GM12878 (cell line): ENCODE measurements at regions not wholly inside any gene's neighbourhood (a gene's known extent, or its start where the extent isn't known, plus 50 kb on each side); places are given as distances from the start of the nearest gene placed in this dataset.

Source experiments
- ATAC-seq: fragments of 200-7000 bp; cut with Tn5 transposase; 3 replicates; pipeline ENCODE4 v1.9.1; 2020; ENCODE audit warnings: mild to moderate bottlenecking, moderate library complexity
- BruUV-seq: library from RNA; stranded (reverse); fragments of 400-500 nt; replicated peaks from 2 replicates; lab custom pipeline; 2021; lab: Mats Ljungman, UMichigan
- CTCF ChIA-PET: fragments of 300-600 bp; sonication (Branson Sonifier 250); formaldehyde crosslinking; extraction: SDS; loops from one replicate; lab custom pipeline; 2021; ENCODE audit warnings: inconsistent platforms; lab: Yijun Ruan, JAX
- POLR2A ChIA-PET: fragments of 350-600 bp; formaldehyde crosslinking; extraction: SDS; loops from one replicate; lab custom pipeline; 2021; ENCODE audit warnings: inconsistent platforms; lab: Charles Lee
- RAD21 ChIA-PET: fragments of 300-600 bp; sonication (Branson Sonifier 250); formaldehyde crosslinking; loops from one replicate; lab custom pipeline; 2023; ENCODE audit warnings: antibody characterized with exemption; ENCODE audit not compliant: unreplicated experiment; lab: Charles Lee
- SMC1A ChIA-PET: fragments of 300-600 bp; sonication (Branson Sonifier 250); formaldehyde crosslinking; loops from one replicate; lab custom pipeline; 2023; ENCODE audit not compliant: unreplicated experiment, uncharacterized antibody; lab: Charles Lee
- DNase-seq: peaks from one replicate; pipeline ENCODE4 v3.0.0-alpha.2; 2011; ENCODE audit warnings: low read depth, low spot score
- FAIRE-seq: peaks from 3 replicates; lab custom pipeline; 2011; peaks lifted over from hg19 to GRCh38; lab: Jason Lieb, UNC
- H2AFZ ChIP-seq: 2 replicates; pipeline ENCODE4 v1.6.0; 2011; ENCODE audit warnings: low read depth, low read length, control low read depth; ENCODE audit not compliant: control insufficient read depth
- H3K27ac ChIP-seq: 2 replicates; pipeline ENCODE4 v1.5.1; 2011; ENCODE audit warnings: control low read depth; ENCODE audit not compliant: control insufficient read depth, insufficient read depth
- H3K27me3 ChIP-seq, 2 experiments: replicated peaks in 1 of 2; 2 replicates each; pipeline versions ENCODE4 v1.6.0 to v1.6.1; 2011; ENCODE audit warnings: low read length in 1 of 2; ENCODE audit not compliant: control insufficient read depth in 2 of 2, insufficient read depth in 2 of 2
- H3K36me3 ChIP-seq, 2 experiments: 2 replicates each; pipeline ENCODE4 v1.5.1; 2011; ENCODE audit warnings: low read length in 1 of 2; ENCODE audit not compliant: control insufficient read depth in 2 of 2, insufficient read depth in 2 of 2
- H3K4me1 ChIP-seq: 2 replicates; pipeline ENCODE4 v1.6.1; 2011; ENCODE audit warnings: mild to moderate bottlenecking, low read length, moderate library complexity, mixed read lengths; ENCODE audit not compliant: control insufficient read depth, insufficient read depth
- H3K4me2 ChIP-seq: 2 replicates; pipeline ENCODE4 v1.6.0; 2011; ENCODE audit warnings: control low read depth; ENCODE audit not compliant: control insufficient read depth, insufficient read depth
- H3K4me3 ChIP-seq: fragments of 200-600 bp; sonication (generic); 2 replicates; pipeline ENCODE4 v1.5.1; 2016
- H3K79me2 ChIP-seq: 2 replicates; pipeline ENCODE4 v1.6.0; 2011; ENCODE audit warnings: low read length; ENCODE audit not compliant: control insufficient read depth, insufficient read depth
- H3K9ac ChIP-seq: 2 replicates; pipeline ENCODE4 v1.8.0; 2011; ENCODE audit warnings: low read length, control low read depth, mixed read lengths; ENCODE audit not compliant: control insufficient read depth, insufficient read depth
- H3K9me3 ChIP-seq: replicated peaks from 3 replicates; pipeline ENCODE4 v1.5.1; 2011; ENCODE audit warnings: mild to moderate bottlenecking, low read length; ENCODE audit not compliant: control insufficient read depth, insufficient read depth
- H4K20me1 ChIP-seq: 2 replicates; pipeline ENCODE4 v1.6.0; 2011; ENCODE audit not compliant: control insufficient read depth, insufficient read depth
- ATF3 ChIP-seq: IDR thresholded peaks from 2 replicates; pipeline ENCODE4 v1.6.1; 2011; ENCODE audit warnings: low read depth, mild to moderate bottlenecking, low read length, moderate library complexity, borderline replicate concordance; ENCODE audit errors: extremely low read depth
- DPF2 ChIP-seq: fragments of 450-650 bp; IDR thresholded peaks from 2 replicates; pipeline ENCODE4 v1.6.1; 2017; ENCODE audit warnings: mild to moderate bottlenecking
- ETV6 ChIP-seq, 2 experiments: fragments of 450-650 bp in 1 of 2; IDR thresholded peaks in 1 of 2; conservative IDR thresholded peaks in 1 of 2; 2 replicates each; pipeline ENCODE4 v1.6.1; 2014; ENCODE audit warnings: antibody characterized with exemption in 1 of 2, borderline replicate concordance in 1 of 2, low read depth in 1 of 2, mild to moderate bottlenecking in 1 of 2, moderate library complexity in 1 of 2
- HSF1 ChIP-seq: fragments of 150-350 bp; IDR thresholded peaks from 2 replicates; pipeline ENCODE4 v1.6.1; 2014; ENCODE audit warnings: mild to moderate bottlenecking, low read depth, low read length
- KAT2A ChIP-seq: conservative IDR thresholded peaks from 2 replicates; pipeline ENCODE4 v1.6.1; 2011; ENCODE audit warnings: low read depth, low read length; ENCODE audit not compliant: control insufficient read depth
- MEF2A ChIP-seq: IDR thresholded peaks from 2 replicates; pipeline ENCODE4 v1.6.1; 2011; ENCODE audit warnings: low read depth, mild to moderate bottlenecking, low read length, moderate library complexity; ENCODE audit not compliant: insufficient read depth
- PML ChIP-seq: IDR thresholded peaks from 2 replicates; pipeline ENCODE4 v1.6.1; 2012; ENCODE audit warnings: low read length, inconsistent platforms
- PRDM15 ChIP-seq: fragments of 450-650 bp; formaldehyde crosslinking; IDR thresholded peaks from 2 replicates; pipeline ENCODE4 v1.4.0; 2020; ENCODE audit warnings: mild to moderate bottlenecking, moderate library complexity
- RELA ChIP-seq: fragments of 450-650 bp; IDR thresholded peaks from 2 replicates; pipeline ENCODE4 v1.8.0; 2014; ENCODE audit warnings: borderline replicate concordance; ENCODE audit not compliant: partially characterized antibody
- SMC3 ChIP-seq: IDR thresholded peaks from 2 replicates; pipeline ENCODE4 v1.6.1; 2011; ENCODE audit warnings: low read length, improper control_type of control experiment, borderline replicate concordance
- SREBF2 ChIP-seq: IDR thresholded peaks from 2 replicates; pipeline ENCODE4 v1.6.1; 2012; ENCODE audit warnings: mild to moderate bottlenecking, low read length
- ZNF384 ChIP-seq: IDR thresholded peaks from 2 replicates; pipeline ENCODE4 v1.6.1; 2012; ENCODE audit warnings: low read depth, mild to moderate bottlenecking, low read length, improper control_type of control experiment, borderline replicate concordance
- ZZZ3 ChIP-seq: IDR thresholded peaks from 2 replicates; pipeline ENCODE4 v1.6.1; 2011; ENCODE audit warnings: low read depth; ENCODE audit not compliant: control insufficient read depth, insufficient read length
- WGBS: methylation state at CpG from one replicate; pipeline ENCODE4 v1.1.6; 2016; ENCODE audit warnings: low lambda C conversion rate; ENCODE audit not compliant: insufficient replicate concordance, insufficient coverage; ENCODE audit errors: missing lambda C conversion rate; 5-methylcytosine and 5-hydroxymethylcytosine counted together
- in situ Hi-C: fragments of 300-500 bp; cut with MboI; formaldehyde crosslinking; loops from 9 replicates; pipeline ENCODE4 v1.14.3; 2018; ENCODE audit warnings: mixed read lengths
- intact Hi-C: fragments of 100-400 bp; cut with micrococcal nuclease; formaldehyde crosslinking; loops from one replicate; pipeline ENCODE4 v1.14.2; 2022; ENCODE audit not compliant: unreplicated experiment

GRCh38 chr1:13878021-13878420 lies 178.0 kb downstream of the PRDM2 start:
- H4K20me1 ChIP-seq, result no peaks in the 10 kb centered on the region
- ChIA-PET SMC1A (no interaction called here), CTCF (no interaction called here), POLR2A (no interaction called here), RAD21 (no interaction called here)
- ATAC-seq (no peak), FAIRE-seq (no peak), DNase-seq (no peak)
- BruUV-seq, result no TSS peak
- 32% methylated on average over 7 of the region's 7 CpGs for WGBS
- H3K9me3 ChIP-seq, result no peaks in the 10 kb centered on the region
- H3K4me1 ChIP-seq, result no peaks in the 10 kb centered on the region
- H3K4me3 ChIP-seq, result no peak overlapping the region
- no peak overlapping the region for H3K9ac ChIP-seq
- intact Hi-C loops, result no loop called here
- TF ChIP-seq ATF3 (no peak), RELA (no peak), DPF2 (no peak), HSF1 (no peak), SMC3 (no peak), PRDM15 (CRISPR knock-in tag) (no peak), ZZZ3 (no peak), MEF2A (no peak), SREBF2 (no peak), ETV6 (conservative IDR thresholded peaks at IDR 0.05 in 1 of 2, IDR thresholded peaks at IDR 0.05 in 1 of 2; ENCODE audit: borderline replicate concordance in 1 of 2, low read depth in 1 of 2) (no peak), KAT2A (no peak), PML (no peak), ZNF384 (no peak)
- H3K36me3 ChIP-seq, result no peaks in the 10 kb centered on the region
- H3K79me2 ChIP-seq, result no peaks in the 10 kb centered on the region
- H3K27ac ChIP-seq, result no peak overlapping the region
- no peak overlapping the region for H3K4me2 ChIP-seq
- H3K27me3 ChIP-seq, result no peaks in the 10 kb centered on the region
- no peak overlapping the region for H2AFZ ChIP-seq
- in situ Hi-C loops, result no loop called here
